H1 (cell line): ENCODE measurements at regions not wholly inside any gene's neighbourhood (a gene's known extent, or its start where the extent isn't known, plus 50 kb on each side); places are given as distances from the start of the nearest gene placed in this dataset.
A peak's percentile ranks its signal among the peaks of the same experiment; 100 is the strongest.

Experiments used
- CTCF ChIA-PET: fragments of 300-600 bp; sonication (Branson Sonifier 250); formaldehyde crosslinking; loops from one replicate; lab custom pipeline; 2021; ENCODE audit not compliant: partially characterized antibody; lab: Charles Lee
- POLR2A ChIA-PET: fragments of 300-600 bp; sonication (Branson Sonifier 250); formaldehyde crosslinking; loops from one replicate; lab custom pipeline; 2021; ENCODE audit warnings: inconsistent platforms; ENCODE audit not compliant: partially characterized antibody; lab: Charles Lee
- DNase-seq, 2 experiments: peaks; one replicate each; pipeline versions ENCODE4 v3.0.0 to v3.0.0-alpha.2; 2010 to 2022; ENCODE audit warnings: low spot score in 2 of 2, low read depth in 1 of 2, mixed read lengths in 1 of 2
- FAIRE-seq: peaks from 2 replicates; lab custom pipeline; 2011; peaks lifted over from hg19 to GRCh38; lab: Jason Lieb, UNC
- H2AFZ ChIP-seq: 2 replicates; pipeline ENCODE4 v1.8.1; 2012; ENCODE audit warnings: low read length, inconsistent platforms
- H2AK5ac ChIP-seq: 2 replicates; pipeline ENCODE4 v1.6.1; 2013; ENCODE audit warnings: low read depth, low read length
- H2BK120ac ChIP-seq: replicated peaks from 2 replicates; pipeline ENCODE3; 2013; ENCODE audit warnings: low read depth, low read length, inconsistent platforms
- H2BK12ac ChIP-seq: 2 replicates; pipeline ENCODE4 v1.6.1; 2013; ENCODE audit warnings: low read depth, low read length
- H2BK15ac ChIP-seq: 2 replicates; pipeline ENCODE4 v1.6.1; 2013; ENCODE audit warnings: low read length
- H2BK20ac ChIP-seq: 2 replicates; pipeline ENCODE4 v1.6.1; 2013; ENCODE audit warnings: low read length
- H2BK5ac ChIP-seq: 2 replicates; pipeline ENCODE4 v1.6.1; 2013; ENCODE audit warnings: low read depth, low read length
- H3K14ac ChIP-seq: 2 replicates; pipeline ENCODE4 v1.6.1; 2013; ENCODE audit warnings: inconsistent platforms; ENCODE audit not compliant: insufficient read length
- H3K18ac ChIP-seq: 2 replicates; pipeline ENCODE4 v1.6.1; 2013; ENCODE audit warnings: low read length; ENCODE audit errors: extremely low read depth
- H3K23ac ChIP-seq: 2 replicates; pipeline ENCODE4 v1.6.1; 2013; ENCODE audit warnings: inconsistent platforms; ENCODE audit not compliant: insufficient read length
- H3K23me2 ChIP-seq: 2 replicates; pipeline ENCODE4 v1.6.1; 2013; ENCODE audit warnings: low read depth, low read length
- H3K27ac ChIP-seq: 2 replicates; pipeline ENCODE4 v1.6.1; 2011; ENCODE audit warnings: low read depth, low read length, inconsistent platforms
- H3K27me3 ChIP-seq, 4 experiments: replicated peaks in 1 of 4; 1 replicate in 1 of 4; 2 replicates in 3 of 4; pipeline versions ENCODE4 v1.6.1 to v1.8.1; 2011 to 2013; ENCODE audit warnings: low read length in 3 of 4, mild to moderate bottlenecking in 3 of 4, inconsistent platforms in 2 of 4, mixed read lengths in 2 of 4, moderate library complexity in 1 of 4; ENCODE audit not compliant: control insufficient read depth in 3 of 4, insufficient read depth in 3 of 4; ENCODE audit errors: extremely low read depth in 1 of 4
- H3K36me3 ChIP-seq, 4 experiments: 2 replicates each; pipeline versions ENCODE4 v1.6.1 to v1.8.1; 2011 to 2013; ENCODE audit warnings: mild to moderate bottlenecking in 4 of 4, low read length in 3 of 4, moderate library complexity in 2 of 4, control low read depth in 1 of 4, inconsistent platforms in 1 of 4; ENCODE audit not compliant: insufficient read depth in 4 of 4, control insufficient read depth in 2 of 4
- H3K4ac ChIP-seq: replicated peaks from 2 replicates; pipeline ENCODE3; 2013; ENCODE audit warnings: low read length, low read depth, mixed read lengths, inconsistent platforms; ENCODE audit not compliant: insufficient read length
- H3K4me1 ChIP-seq, 4 experiments: replicated peaks in 1 of 4; 1 replicate in 1 of 4; 2 replicates in 3 of 4; pipeline versions ENCODE4 v1.6.1 to v1.8.1; 2011 to 2013; ENCODE audit warnings: low read length in 3 of 4, inconsistent platforms in 2 of 4, mixed read lengths in 1 of 4; ENCODE audit not compliant: insufficient read depth in 4 of 4, control insufficient read depth in 3 of 4
- H3K4me2 ChIP-seq, 2 experiments: 2 replicates each; pipeline versions ENCODE4 v1.6.1 to v1.8.1; 2011 to 2013; ENCODE audit warnings: low read depth in 2 of 2, low read length in 2 of 2, control low read depth in 1 of 2, inconsistent platforms in 1 of 2, mild to moderate bottlenecking in 1 of 2; ENCODE audit not compliant: insufficient read depth in 1 of 2
- H3K4me3 ChIP-seq, 4 experiments: fragments of 200-600, 300-600 bp in 1 of 4; sonication (generic), shearing (Covaris generic), sonication (Bioruptor Twin) in 1 of 4; 2 replicates each; pipeline versions ENCODE4 v1.5.1 to v1.8.1; 2011 to 2016; ENCODE audit warnings: low read length in 4 of 4, low read depth in 3 of 4, control low read depth in 2 of 4, inconsistent platforms in 2 of 4, mild to moderate bottlenecking in 2 of 4, mixed read lengths in 1 of 4, moderate library complexity in 1 of 4; ENCODE audit not compliant: insufficient read depth in 2 of 4; ENCODE audit errors: extremely low read depth in 1 of 4
- H3K56ac ChIP-seq: replicated peaks from 2 replicates; pipeline ENCODE3; 2013; ENCODE audit warnings: low read depth, mild to moderate bottlenecking, mixed read lengths, low read length, inconsistent platforms; ENCODE audit not compliant: insufficient read length
- H3K79me1 ChIP-seq: 2 replicates; pipeline ENCODE4 v1.6.1; 2013; ENCODE audit warnings: low read depth, low read length, control low read depth
- H3K79me2 ChIP-seq, 2 experiments: 2 replicates each; pipeline versions ENCODE4 v1.6.1 to v1.8.1; 2012 to 2013; ENCODE audit warnings: low read length in 2 of 2, mild to moderate bottlenecking in 2 of 2, inconsistent platforms in 1 of 2; ENCODE audit not compliant: insufficient read depth in 2 of 2, control insufficient read depth in 1 of 2
- H3K9ac ChIP-seq, 4 experiments: replicated peaks in 1 of 4; 1 replicate in 1 of 4; 2 replicates in 3 of 4; pipeline versions ENCODE4 v1.6.1 to v1.8.1; 2011 to 2013; ENCODE audit warnings: low read depth in 3 of 4, low read length in 3 of 4, control low read depth in 2 of 4, mild to moderate bottlenecking in 2 of 4, moderate library complexity in 2 of 4, inconsistent platforms in 1 of 4; ENCODE audit errors: extremely low read depth in 1 of 4
- H3K9me3 ChIP-seq, 2 experiments: 2 replicates each; pipeline versions ENCODE4 v1.6.1 to v1.8.1; 2012 to 2013; ENCODE audit warnings: mild to moderate bottlenecking in 2 of 2, moderate library complexity in 2 of 2, control low read depth in 1 of 2, inconsistent platforms in 1 of 2, low read depth in 1 of 2, low read length in 1 of 2, mixed read lengths in 1 of 2; ENCODE audit not compliant: insufficient read depth in 2 of 2
- H4K20me1 ChIP-seq, 2 experiments: replicated peaks in 1 of 2; 2 replicates each; pipeline versions ENCODE3 to v1.8.1; 2011 to 2013; ENCODE audit warnings: inconsistent platforms in 2 of 2, low read length in 2 of 2, mild to moderate bottlenecking in 1 of 2; ENCODE audit not compliant: insufficient read depth in 2 of 2, control insufficient read depth in 1 of 2
- H4K5ac ChIP-seq: 2 replicates; pipeline ENCODE4 v1.6.1; 2013; ENCODE audit warnings: low read length, low read depth, mixed read lengths, inconsistent platforms; ENCODE audit not compliant: insufficient read length
- H4K8ac ChIP-seq: 2 replicates; pipeline ENCODE4 v1.8.0; 2013; ENCODE audit warnings: mild to moderate bottlenecking, moderate library complexity, low read length, inconsistent platforms; ENCODE audit not compliant: insufficient read depth; ENCODE audit errors: extremely low read depth
- H4K91ac ChIP-seq: replicated peaks from 2 replicates; pipeline ENCODE3; 2013; ENCODE audit warnings: low read length, mixed read lengths, inconsistent platforms; ENCODE audit not compliant: insufficient read length
- EP300 ChIP-seq, 2 experiments: IDR thresholded peaks; 1 replicate in 1 of 2; 2 replicates in 1 of 2; pipeline ENCODE4 v1.6.1; 2011 to 2012; ENCODE audit warnings: low read depth in 2 of 2, low read length in 2 of 2, mild to moderate bottlenecking in 2 of 2, borderline replicate concordance in 1 of 2, inconsistent platforms in 1 of 2, moderate library complexity in 1 of 2
- JUND ChIP-seq: IDR thresholded peaks from 2 replicates; pipeline ENCODE4 v1.6.1; 2011; ENCODE audit warnings: mild to moderate bottlenecking, improper control_type of control experiment, low read length
- WGBS, 2 experiments: shearing (Covaris generic) in 1 of 2; methylation state at CpG; one replicate each; pipeline versions ENCODE4 v1.1.6 to v1.1.7; 2013 to 2015; ENCODE audit warnings: low lambda C conversion rate in 2 of 2, mixed read lengths in 2 of 2, inconsistent platforms in 1 of 2, low coverage in 1 of 2, missing lambda C conversion rate in 1 of 2; ENCODE audit not compliant: insufficient replicate concordance in 2 of 2, insufficient coverage in 1 of 2, insufficient read length in 1 of 2; ENCODE audit errors: extremely low coverage in 1 of 2, missing lambda C conversion rate in 1 of 2; 5-methylcytosine and 5-hydroxymethylcytosine counted together
- TF ChIP-seq, protein P1 (sequence below): IDR thresholded peaks from 2 replicates; pipeline ENCODE4 v1.6.1; 2012; ENCODE audit warnings: inconsistent platforms

DNA sequence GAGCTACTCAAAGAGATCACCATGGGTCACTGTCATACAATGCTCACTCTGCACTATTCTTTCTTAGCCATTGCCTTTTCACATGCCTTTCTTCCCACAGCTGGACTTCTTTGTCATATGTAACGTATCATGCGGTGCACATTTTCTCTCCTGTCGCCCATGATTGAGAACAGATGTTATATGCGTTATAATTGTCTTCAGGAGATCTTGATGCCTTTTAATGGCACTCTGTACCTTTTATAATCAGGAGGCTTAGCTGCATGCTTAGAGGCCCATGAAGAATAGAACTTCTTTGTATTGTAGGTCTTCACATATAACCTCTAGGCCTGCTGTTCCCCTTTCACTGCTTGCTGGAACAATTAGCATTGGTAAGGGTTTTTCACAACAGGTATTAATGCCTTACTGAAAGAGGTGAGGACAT, 436.1 kb downstream of the CDH10 start:
- Histone ChIP-seq H4K91ac (no peak overlapping the region), H3K79me1 (no peaks in the 10 kb centered on the region), H2BK12ac (no peak overlapping the region), H3K56ac (no peak overlapping the region), H3K18ac (no peak overlapping the region; the same call in 1 of the 2 replicates), H4K5ac (no peak overlapping the region), H2BK120ac (no peak overlapping the region), H3K4me1 (peaks cover 0 to 11% (median 3%) of the 10 kb centered on the region in 4 experiments; a peak in 4 of 7 replicates), H3K14ac (no peak overlapping the region), H2AK5ac (no peak overlapping the region), H3K27me3 (no peaks in the 10 kb centered on the region), H2BK20ac (no peak overlapping the region), H3K23me2 (no peaks in the 10 kb centered on the region), H3K23ac (no peak overlapping the region), H3K4ac (no peak overlapping the region), H3K9ac (no peak overlapping the region), H2BK5ac (no peak overlapping the region), H4K20me1 (no peaks in the 10 kb centered on the region), H3K36me3 (0 out of 8 replicates have a peak, but pooled peaks cover 0 to 3% (median 0%) of the 10 kb centered on the region in 4 experiments), H4K8ac (no peak overlapping the region), H3K4me2 (peak overlapping the region; percentile 25 to 39; a peak in 3 of 4 replicates), H3K9me3 (peaks cover 0 to 6% of the 10 kb centered on the region in 2 experiments; a peak in 1 of 4 replicates), H3K27ac (no peak overlapping the region), H3K79me2 (no peaks in the 10 kb centered on the region), H2BK15ac (no peak overlapping the region), H2AFZ (no peak overlapping the region), H3K4me3 (no peak overlapping the region; a peak in 1 of 8 replicates)
- WGBS, 2 experiments: 7% methylated on average over 4 of the region's 4 CpGs; no CpG with 5 or more reads in 1 of the 2 experiments
- ChIA-PET CTCF (interaction anchor here (0.7 kb wide), 1 partner anchor 8 kb away, joined by 3 read pairs; no protein-coding TSS in a partner anchor), POLR2A (no interaction called here)
- DNase-seq (peak; percentile 13 to 51), FAIRE-seq (peak; percentile 79)
- TF ChIP-seq, protein P1, sequence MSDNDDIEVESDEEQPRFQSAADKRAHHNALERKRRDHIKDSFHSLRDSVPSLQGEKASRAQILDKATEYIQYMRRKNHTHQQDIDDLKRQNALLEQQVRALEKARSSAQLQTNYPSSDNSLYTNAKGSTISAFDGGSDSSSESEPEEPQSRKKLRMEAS: peak; percentile 10; the same call in 1 of the 2 replicates
- TF ChIP-seq EP300 (IDR thresholded peaks at IDR 0.05; ENCODE audit: borderline replicate concordance in 1 of 2, low read depth in 2 of 2, low read length in 2 of 2) (peak in 1 of 2 experiments; percentile 28; a peak in 1 of 3 replicates), JUND (no peak)
